T47D (cell line): ENCODE measurements at regions not wholly inside any gene's neighbourhood (a gene's known extent, or its start where the extent isn't known, plus 50 kb on each side); places are given as distances from the start of the nearest gene placed in this dataset.

Experiments
- DNase-seq, 2 experiments: peaks; one replicate each; pipeline versions ENCODE4 v3.0.0 to v3.0.0-alpha.2; 2011 to 2012; ENCODE audit warnings: low read depth in 1 of 2, low spot score in 1 of 2
- JUND ChIP-seq: IDR thresholded peaks from 2 replicates; pipeline ENCODE4 v1.6.1; 2012; ENCODE audit warnings: low read depth
- in situ Hi-C: cut with HindIII; loops from 2 replicates; pipeline ENCODE4 v1.10.0; 2016; ENCODE audit warnings: low sequenced_read_pairs, low pct_unique_long_range_greater_than_20kb

DNA sequence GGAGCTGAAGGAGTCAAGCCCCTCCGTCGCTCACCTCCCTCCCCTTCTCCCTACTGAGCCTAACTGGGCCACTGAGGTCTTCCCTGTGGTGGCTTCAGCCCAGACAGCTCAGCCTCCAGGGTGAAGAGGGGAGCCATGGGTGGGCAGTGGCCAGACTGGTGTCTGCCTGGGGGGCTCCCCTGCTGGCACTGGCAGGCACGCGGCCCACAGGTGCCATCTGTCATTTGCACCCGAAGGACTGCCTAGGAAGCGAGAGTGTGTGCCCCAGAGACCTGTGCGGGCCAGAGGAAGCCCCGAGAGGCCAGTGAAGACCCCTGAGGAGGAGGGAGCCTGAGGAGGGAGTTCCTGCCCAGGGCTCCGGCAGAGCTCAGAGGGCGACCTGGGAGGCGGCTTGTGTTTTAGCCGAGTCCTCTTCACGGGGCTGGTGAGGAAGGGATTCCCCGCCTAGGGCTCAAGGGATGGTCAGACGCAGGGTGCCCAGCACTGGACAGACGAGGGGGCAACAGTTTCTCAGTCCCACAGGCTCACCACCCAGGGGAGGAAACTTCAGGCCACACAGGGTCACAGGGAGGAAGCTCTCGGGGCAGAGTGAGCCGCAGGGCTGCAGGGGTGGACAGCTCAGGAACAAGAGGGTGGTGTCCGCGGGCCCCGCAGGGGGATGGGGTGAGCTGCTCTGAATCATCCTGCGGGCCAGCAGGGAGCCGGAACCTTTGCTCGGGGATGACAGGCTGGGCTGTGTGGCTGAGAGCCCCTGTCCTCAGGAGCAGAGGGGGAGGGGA, 76.2 kb upstream of the PPP2R2D start:
- no peak for TF ChIP-seq JUND
- DNase-seq = no peak
- in situ Hi-C loops = no loop called here

DNA sequence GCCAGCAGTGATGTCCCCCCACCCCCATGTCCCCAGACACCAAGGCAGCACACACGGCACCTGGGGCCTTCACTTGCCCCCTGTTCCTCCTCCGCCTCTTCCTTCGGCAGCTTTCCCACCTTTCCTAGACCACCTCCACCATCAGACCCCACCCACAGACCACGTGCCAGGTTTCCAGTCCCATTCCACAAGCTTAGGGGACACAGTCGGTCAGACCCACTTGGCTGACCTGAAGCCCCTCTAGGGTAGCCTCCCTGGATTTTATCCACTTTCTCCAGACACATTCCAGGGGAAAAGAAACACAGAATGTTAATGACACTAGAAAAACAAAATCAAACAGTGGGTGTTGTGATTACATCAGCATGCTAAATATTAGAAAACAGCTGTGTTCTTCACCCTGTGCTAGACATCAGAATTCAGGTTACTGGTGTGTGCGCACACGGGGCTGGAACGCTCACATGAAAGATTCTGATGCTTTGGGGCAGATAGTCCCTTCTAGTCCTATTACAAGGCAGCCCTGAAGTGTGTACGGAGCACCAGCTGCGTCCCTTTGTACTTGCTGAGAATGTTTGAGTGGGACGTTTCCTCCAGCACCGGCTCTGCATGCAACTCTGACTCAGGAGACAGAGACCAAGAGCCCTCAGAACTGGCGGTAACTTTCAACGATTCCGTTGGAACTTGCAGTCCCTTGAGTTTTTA, 75.5 kb upstream of the PPP2R2D start:
- TF ChIP-seq JUND = no peak
- DNase-seq = peak in 1 of 2 experiments; percentile 11
- in situ Hi-C loops = no loop called here

DNA sequence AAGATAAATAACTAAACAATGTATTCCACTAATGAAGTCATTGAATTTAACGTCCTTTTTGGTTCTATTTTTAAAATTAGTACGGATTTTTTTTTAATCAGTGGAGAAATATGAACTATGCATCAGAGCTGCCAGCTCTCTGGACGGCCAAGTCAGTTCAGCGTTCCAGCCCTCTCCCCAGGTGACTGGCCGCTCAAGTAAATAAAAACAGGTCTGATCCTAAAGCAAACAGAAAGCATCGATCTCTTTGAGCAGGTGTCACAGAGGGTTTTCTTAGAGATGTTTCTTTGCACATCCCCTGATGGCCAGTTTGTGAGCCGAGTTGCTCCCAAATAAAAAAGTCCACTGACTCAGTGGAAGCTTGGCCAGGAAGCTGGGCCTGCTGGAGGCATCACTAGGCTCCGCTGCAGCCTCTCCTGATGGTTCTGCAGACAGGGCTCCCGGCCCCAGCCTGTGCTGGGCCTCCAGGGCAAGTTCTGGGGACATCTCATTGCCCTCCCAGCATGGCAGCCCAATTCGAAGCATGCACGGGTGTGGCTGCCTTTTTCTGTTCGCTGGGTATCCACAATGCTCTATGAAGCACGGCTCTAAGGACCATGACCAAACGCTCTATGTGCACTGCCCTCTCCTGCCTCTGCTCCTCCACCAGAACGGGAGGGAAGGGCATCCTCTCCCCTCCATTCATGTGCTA, 74.7 kb upstream of the PPP2R2D start:
- no peak for TF ChIP-seq JUND
- DNase-seq = no peak
- in situ Hi-C loops = no loop called here

DNA sequence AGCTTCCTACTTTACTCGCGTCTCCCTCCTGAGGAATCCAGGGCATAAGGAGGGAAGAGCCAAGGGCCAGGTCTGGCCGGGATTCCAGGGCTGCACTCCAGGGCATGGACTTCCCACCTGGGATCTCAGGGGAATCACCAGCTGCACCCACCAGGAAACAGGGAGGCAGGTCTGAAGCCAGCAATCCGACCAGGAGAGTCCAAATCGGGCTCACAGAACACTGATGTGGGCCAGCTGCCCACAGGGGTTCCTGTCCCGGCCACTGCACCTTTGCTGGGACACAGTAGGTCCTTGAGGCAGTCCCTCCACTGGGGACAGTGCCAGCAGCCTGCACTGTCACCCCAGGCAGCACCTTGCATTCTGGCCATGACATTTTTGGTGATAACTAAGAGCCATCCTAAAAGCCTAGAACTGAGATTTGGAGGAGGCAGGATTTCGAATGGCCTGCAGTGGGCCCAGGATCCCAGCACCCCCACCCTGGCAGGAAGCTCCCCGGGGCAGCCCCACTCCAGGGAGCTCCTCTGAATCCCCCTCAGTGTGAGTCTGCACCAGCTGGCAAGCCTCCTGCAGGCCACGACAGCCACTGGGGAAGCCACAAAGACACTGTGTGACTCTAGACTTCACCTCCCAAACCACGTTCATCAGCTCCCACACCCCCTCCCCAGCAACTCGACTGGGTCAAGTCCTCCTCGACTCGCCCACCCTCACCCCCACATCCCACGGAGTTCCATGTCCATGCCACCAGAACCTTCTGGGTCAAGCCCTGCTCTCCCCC, 71.5 kb upstream of the PPP2R2D start:
- no peak for TF ChIP-seq JUND
- DNase-seq = no peak
- in situ Hi-C loops = no loop called here

DNA sequence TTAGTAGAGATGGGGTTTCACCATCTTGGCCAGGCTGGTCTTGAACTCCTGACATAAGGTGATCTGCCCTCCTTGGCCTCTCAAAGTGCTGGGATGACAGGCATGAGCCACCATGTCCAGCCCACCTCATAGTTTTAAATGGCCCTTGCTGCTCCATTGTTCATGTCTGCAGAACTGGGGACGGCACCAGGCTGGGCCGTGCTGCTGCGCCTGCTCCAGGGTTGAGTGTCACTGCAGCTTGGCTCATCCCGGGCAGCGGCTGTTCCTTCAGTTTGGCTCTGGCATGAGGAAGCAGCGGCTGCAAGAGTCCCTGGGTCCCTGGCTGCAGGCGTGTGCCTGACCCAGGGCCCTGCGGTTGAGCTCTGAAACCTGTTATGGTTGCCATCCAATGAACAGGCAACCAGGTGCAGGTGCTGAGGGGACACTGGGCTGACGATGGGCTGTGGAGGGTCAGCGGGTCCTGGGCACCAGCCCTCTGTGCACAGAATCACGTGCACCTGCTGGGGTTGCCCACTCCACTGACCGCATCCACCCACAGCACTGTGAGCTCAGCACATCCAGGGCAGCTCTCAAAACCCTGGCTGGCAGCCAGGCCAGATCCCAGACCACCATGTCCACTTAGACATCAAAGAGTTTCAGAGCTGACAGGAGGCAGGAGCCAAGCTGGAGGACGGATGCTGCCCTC, 70.2 kb upstream of the PPP2R2D start:
- in situ Hi-C loops = no loop called here
- DNase-seq = no peak
- TF ChIP-seq JUND = no peak

DNA sequence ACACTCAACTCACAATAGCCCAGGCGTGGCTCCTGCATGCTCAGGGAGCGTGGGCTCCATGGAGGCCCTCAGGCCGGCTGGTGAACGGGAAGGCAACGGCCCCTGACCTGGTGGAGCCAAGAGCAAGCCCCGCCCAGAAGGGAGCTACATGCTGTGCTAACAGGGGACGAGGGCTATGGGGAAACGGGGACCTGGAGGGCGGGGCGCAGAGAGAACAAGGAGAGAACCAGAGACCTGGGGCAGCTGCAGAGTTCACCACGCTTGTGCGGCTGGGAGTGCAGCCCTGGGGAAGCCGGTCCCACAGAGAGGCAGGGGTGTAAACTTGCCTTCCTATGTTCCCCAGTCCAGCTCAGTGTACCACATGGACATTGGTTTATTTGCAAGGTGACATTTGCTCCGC, 69.2 kb upstream of the PPP2R2D start:
- no peak for DNase-seq
- in situ Hi-C loops = no loop called here
- no peak for TF ChIP-seq JUND

DNA sequence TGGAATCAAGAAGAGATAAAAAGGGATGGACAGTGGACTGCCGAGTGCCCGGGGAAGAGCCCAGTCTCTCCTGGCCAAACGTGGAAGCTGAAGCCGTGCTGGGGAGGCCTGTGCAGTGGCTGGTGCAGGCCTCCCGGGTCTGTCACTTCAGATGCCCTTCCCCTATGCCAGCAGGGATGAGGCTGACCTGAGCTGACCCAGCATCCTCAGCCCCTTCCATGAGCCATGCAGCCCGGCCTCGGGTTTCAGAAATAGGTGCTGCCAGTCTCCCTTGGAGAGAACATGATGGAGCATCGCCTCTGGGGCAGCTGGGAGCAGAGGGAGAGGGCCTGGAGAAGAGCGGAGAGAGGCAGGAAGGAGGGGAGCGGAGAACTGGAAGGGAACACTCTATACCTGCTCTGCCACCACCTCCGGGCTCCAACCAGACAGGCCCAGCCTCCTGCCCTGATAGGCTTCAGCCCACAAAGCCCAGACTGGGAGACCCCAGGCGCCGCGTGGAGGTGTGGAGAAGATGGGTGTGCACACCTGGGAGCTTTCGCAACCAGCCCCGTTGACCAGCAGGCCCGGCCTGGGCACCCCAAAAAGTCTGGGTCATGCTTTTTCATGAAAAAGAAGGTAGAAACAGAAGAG, 68.6 kb upstream of the PPP2R2D start:
- TF ChIP-seq JUND = no peak
- in situ Hi-C loops = no loop called here
- no peak for DNase-seq

DNA sequence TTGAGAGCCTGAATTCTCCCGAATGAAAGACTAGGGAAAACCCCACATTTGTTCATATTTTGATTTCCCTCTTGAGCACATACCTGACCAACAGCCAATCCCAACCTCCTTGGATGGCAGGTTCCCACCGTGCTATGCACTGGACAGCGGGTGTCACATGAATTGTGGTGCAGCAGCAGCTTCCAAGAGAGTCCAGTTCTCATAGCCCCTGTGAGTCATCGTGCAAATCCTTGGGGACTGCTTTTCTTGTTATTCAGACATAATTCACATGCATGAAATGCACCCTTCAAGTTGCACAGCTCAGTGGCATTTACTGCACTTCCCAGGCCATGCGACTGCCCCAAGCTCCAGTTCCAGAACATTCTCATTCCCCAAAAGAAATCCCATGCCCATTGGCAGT, 67.8 kb upstream of the PPP2R2D start:
- in situ Hi-C loops = no loop called here
- TF ChIP-seq JUND = no peak
- DNase-seq = no peak

DNA sequence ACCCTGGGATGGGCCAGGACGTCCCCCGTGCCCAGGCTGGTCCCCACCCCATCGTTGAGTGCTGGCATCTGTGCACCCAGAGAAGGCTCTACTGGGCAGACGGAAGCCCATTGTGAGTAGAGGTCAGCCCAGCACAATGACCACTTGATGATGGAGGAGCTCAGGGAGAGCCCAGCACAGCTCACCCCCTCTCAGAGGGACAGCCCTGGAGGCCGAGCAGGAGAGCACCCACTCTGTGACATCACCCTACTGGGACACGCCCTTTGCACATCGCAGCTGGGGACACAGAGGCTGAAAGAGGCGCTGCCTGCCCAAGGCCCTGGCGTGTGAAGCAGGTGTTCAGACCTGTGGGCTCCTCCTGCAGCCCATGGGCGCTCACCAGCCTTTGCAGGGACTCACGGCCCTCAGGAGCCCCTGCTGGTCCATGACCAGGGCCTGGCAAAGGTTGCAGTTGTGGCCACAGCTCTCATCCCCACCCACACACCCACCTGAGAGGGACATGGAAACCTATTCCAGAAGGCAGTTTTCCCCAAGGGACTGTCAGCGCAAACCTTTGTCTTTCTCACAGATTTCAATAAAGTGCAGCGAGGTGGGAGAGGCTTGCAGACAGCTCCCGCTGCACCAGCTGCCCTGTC, 67.2 kb upstream of the PPP2R2D start:
- DNase-seq = no peak
- TF ChIP-seq JUND = no peak
- in situ Hi-C loops = no loop called here

DNA sequence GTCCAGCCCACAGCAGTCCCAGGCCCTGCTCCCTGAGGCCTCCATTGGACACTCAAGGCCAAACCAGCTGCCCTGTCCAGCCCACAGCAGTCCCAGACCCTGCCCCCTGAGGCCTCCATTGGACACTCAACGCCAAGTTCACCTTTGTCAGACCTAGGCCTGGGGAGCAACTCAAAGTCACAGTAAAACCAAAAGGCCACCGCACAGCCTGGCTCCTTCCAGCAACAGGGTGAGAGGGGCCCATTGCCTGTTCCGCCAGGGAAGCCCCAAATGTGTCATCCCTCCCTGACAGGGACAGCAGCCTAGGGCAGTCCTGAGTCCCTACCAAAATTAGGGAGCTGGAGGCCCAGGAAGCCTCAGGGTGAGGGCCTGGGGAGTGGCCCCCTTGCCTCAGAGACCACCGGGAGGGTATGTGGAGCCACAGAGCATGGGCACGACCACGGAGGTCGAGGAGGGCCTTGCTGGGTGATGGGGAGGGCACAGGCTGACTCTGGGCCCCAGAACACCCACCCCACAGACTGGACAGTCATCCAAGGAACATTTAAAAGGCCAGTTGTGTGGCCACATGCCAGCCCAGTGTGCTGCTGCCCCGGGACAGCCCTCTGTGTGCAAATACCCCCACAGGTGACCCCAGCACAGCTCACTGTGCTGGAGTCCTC, 66.5 kb upstream of the PPP2R2D start:
- no peak for TF ChIP-seq JUND
- in situ Hi-C loops = no loop called here
- DNase-seq = no peak
